NCI-H345 (cell line): ENCODE measurements at regions not wholly inside any gene's neighbourhood (a gene's known extent, or its start where the extent isn't known, plus 50 kb on each side); places are given as distances from the start of the nearest gene placed in this dataset.
A peak's percentile ranks its signal among the peaks of the same experiment; 100 is the strongest.

ENCODE experiments used
- DNase-seq: peaks from one replicate; lab custom pipeline; 2025; lab: John Stamatoyannopoulos, UW

DNA sequence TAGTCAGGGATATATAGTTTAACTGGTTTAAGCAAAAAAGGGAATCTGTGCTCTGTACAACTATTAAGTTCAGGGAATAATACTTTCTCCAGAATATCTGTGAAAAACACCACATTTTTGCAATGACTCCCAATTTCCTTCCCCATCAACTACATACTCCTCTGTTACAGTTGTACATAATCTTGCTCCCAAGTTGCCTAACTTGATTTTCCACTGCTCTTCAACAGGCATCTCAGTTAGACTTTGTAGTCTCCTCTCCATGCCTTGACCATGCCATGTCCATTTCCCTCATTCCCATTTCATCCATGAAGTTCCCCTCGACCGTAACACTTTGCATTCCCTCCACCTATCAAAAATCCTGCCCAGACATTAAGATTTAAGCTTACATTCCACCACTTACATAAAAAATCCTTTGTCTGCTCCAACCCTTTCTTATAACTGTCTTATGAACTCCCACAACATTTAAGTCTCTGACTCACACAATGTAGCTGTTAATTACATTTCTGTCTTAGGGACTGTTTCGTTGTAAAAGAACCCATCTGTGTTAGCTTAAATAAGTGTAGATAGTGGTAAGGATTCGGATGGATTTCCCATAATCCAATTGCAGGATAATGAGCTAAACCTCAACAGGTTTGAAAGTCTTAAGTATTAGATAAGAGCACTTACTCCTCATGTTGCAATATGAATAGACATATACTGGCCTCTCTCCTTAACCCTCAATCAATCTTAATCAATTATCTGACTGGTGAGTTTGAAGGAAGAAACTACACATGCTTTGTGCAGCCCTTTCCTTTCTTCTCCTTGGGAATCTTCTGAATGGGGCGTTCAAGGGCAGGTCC lies 156.5 kb downstream of the PAWR start:
- DNase-seq = no peak

DNA sequence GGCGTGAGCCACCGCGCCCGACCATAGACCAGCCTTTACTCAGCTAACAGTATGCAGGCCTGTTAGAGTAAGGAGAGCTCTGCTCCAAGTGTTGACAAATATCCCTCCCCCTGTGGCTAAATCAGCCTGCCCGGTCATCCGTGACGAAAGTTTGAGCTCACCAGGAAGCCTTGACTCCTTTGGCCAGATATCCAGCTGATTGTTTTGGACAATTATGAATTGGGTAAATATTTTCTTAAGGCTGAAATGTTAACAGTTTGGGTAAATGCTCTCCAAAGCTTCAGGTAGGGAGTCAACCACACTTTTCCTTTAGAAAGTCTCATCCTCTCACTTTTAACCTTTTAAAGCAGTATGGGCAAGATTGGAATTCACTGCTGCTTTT lies 157.9 kb downstream of the PAWR start:
- DNase-seq = no peak

DNA sequence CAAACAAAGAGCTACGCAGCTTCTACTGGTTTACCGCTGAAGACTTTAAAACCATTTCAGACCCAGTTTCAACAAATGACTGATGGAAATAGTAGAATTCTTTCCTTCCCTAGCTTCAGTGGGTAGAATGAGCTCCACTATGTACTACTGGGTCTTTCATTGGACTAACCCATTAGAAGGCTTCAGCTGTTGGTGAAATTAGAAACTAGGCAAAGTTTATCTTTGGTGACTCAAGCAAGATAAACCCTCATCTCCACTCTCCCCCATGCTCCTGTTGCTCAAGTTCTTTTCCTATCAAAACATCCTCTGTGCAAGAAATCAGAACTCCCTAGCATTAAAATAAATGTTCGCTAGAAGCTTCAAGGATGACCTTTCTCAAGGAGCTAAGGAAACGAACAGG lies 159.2 kb downstream of the PAWR start:
- DNase-seq = no peak

DNA sequence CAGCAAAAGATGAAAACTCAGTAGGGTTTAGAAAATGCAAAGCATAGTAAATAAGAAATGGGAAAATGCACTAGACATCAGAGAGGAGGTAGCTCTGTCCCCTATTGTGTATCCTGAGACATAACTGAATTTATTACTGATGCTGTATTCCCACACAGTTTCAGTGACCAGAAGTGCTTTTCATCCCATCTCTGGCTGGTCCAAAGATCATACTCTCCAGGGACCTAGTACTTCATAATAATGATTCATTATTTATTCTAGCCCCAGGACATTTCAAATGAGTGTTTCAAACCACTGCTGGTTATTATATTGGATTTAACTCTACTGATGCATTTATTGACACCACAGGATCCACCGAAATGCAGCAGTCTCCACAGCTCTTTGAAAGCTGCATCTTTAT lies 163.3 kb downstream of the PAWR start:
- DNase-seq = no peak

DNA sequence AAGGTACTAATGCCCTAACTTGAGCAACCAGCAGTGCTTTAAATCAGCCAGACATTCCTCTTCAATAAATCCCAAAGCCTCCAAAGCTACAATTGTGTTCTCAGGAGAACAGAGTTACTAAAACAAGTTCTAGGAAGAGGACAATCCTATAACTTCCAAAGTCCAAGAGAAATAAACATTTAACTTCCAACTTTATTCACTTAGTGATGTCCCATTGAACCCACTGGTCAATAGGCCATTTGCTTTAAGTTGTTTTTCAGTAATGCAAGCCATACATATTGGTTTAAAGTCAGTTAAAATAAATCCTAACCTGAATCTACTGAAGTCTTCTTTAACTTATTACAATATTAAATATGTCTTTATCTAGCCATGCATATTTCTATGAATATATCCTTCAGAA lies 165.4 kb downstream of the PAWR start:
- DNase-seq = no peak

DNA sequence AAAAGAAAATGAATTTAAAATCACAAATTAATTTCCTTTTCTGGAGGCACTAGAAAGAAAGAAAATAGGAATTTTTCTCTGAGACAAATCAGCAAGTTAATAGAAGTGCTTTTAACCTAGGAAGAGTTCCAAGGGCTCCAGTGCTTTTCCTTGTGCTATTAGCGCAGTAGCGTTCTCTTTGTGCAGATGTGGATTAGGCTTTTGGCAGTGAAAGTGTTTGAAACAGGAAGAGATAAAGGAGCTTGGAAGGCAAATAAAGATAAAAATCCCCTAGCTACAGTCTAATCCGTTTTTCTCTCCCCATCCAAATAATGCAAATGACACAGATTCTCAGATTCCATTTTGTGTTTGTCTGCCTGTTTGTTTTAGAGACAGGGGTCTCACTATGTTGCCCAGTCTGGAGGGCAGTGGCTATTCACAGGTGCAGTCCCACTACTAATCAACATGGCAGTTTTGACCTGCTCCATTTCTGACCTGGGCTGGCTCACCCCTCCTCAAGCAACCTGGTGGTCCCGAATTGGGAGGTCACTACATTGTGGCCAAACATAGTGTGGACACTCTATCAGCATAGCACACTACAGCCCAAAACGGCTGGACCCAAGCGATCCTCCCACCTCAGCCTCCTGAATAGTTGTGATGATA lies 166.1 kb downstream of the PAWR start:
- DNase-seq = no peak

DNA sequence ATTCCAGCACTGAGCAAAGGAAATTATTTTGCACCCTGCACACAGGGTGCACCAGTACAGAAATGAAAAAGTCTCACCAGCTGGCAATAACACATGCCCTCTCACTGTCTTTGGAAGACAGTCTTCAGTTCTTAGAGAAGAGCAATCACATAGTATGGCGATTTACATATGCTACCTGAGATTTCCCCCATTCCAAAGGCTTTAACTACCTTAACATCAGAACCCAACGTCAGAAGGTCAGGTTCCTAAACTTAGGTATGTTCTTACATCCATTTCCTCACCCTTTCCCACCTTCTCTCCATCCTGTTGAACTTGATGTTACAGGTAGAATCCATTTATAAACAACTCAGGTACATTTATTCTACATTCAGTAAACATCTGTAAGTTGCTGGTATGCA lies 167.8 kb downstream of the PAWR start:
- DNase-seq = no peak

DNA sequence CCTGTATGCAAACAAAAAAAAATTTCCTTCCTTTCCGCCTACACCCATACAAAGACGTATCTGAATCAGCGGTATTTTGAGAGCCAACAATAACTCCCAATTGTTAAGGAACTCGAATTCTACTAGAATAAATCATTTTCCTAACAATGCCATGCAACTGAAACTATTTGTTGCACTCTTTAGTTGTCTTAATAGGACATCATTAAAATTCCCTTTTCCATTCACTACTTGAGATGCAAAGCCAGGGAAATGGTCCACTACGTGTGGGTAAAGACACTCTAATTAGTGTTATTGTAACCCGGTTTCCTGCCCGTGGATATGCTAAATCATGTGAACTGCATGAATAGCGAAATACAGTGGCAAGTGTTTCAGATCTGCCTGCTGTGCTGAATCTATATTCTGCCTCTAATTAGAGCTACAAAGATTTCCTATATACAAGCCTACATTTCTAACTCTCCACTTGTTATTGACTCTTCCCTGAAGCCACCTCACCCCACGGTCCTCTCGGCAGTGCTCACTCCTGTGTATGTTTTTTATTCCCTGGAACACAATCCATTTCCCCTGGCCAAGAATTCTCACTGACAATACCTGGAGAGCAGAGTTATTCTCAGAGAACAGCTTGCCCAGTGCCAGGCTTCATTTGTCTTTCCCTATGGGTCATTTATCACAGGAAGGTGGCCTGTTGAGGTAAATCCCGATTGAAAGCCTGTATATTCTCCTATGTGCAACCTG lies 168.3 kb downstream of the PAWR start:
- peak; percentile 10 for DNase-seq

DNA sequence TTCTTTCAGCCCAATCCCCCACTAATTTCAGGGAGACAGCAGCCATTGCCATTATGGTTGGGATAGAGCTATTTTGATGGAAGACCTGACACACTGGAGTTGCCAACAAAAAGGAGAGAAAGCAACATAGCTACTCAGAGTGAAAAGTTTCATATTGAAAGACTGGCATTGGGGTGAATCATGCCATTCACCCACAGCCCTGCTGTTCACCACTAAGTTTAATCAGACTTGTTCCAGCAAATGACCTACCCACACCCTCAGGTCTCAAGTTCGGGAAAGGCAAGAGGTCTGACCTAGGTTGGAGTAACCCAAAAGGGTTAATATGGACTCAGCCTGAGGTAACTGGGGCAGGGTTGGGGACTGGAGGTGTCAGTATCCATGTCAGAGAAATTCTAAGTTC lies 169.2 kb downstream of the PAWR start:
- DNase-seq = no peak

DNA sequence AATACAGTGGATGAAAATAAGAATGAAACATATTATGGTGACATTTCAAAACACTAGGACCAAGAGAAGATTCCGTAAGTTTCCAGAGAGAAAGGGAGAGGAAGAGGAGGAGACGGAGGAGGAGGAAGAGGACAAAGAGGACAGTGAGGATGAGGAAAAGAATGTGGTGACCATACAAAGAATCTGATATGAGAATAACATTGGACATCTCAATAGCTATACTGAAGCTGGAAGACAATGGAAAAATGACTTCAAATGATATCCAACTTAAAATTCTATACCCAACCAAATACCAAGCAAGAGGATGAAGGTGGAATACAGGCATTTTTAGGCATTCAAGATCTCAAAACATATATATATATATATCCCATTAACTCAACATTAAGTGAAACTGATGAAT lies 173.4 kb downstream of the PAWR start:
- DNase-seq = no peak

DNA sequence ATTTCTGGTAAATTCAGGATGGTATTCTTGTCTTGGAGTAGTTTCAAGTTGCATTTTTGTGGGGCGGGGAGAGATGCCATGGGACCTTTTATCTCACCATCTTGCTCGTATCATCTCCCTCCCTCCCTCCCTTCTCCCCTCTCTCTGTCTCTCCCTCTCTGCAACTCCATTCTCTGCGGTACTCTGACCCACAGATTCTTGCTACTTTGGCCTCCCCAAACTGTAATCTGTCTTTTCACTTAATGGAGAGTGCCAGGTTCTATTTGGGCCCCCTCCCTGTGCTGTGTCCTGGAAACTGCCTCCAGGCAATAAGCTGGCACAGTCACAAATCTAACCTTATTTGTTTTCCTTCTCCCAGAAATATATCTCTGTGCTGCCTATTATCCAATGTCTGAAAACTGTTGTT lies 175.2 kb downstream of the PAWR start:
- DNase-seq = no peak

DNA sequence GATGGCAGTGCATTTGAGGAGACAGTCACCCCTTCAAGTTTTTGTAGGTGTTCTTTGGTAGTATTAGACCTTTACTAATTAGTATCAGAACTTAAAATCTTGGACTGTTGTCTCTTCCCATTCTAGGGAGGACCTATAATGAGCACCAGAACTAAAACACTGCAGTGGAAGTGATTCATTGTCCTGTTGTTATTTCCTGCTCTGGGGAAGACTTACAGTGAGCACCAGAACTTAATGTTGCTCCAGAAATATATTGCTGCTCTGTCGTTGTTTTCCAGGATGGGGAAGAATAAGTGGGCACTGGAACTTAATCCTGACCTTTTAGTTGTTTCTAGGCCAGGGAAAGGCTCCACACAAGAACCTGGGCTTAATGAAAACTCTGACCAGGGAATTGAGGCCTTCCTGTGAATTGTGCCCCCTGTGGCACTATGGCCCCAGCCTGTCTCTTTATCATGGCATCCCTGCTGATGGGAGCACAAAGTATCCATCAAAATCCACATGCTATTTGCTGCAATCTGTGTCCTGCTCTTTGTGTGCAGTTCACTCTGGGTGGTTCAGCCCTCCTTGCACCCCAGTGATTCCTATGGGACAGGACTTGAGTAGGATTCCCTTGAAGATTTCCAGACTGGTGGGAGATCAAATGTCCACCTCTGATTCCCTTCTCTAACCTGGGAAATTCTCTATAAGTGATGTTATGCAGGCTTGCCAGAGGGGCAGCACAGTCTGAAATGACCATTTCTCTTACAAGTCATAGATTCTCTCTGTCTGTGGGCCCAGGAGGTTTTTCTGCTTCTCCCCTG lies 175.8 kb downstream of the PAWR start:
- no peak for DNase-seq

DNA sequence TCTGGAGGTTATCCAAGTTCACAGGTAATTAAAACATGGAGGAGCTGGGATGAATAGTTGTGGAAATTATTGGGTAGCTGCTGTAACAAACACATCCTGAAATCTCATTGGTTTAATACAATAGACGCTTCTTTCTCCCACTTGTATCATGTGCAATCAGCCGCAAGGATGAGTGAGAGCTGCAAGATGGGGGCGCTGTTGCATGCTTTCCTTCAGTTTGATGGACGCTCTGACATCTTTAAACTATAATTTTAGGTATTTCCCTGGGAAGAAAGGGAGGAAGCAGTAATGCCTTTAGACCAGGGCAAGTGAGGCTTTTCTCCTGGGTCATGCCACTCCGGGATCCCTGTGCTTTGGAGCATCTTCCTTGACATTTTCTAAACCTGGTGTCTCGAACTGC lies 178.7 kb downstream of the PAWR start:
- no peak for DNase-seq

DNA sequence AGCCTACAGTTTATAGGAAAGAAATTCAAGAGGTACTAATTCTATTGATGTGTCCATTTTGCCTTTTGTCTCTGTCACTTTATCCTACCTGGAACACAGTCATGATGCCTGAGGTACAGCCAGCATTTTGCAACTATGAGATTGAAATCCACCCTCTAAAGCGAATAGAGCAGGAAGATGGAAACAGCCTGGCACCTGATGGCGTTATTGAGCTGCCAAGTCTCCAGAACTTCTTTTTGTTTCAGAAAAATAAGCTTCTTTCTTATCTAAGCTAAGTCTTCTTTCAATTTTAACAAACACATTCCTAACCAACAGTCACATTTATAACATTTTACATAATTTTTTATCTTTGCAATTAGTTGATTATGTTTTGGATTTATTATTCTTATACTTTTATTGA lies 182.1 kb downstream of the PAWR start:
- no peak for DNase-seq
